Prostate gland (tissue), 2 donors: ENCODE measurements at regions not wholly inside any gene's neighbourhood (a gene's known extent, or its start where the extent isn't known, plus 50 kb on each side); places are given as distances from the start of the nearest gene placed in this dataset.

ENCODE experiments used
- CTCF ChIP-seq, 4 experiments: fragments of 200-600 bp in 2 of 4; fragments of 450-650 bp in 2 of 4; sonication (generic) in 2 of 4; IDR thresholded peaks; 1 replicate in 3 of 4; 2 replicates in 1 of 4; pipeline ENCODE4 v1.5.1; 2016 to 2019; ENCODE audit warnings: antibody characterized with exemption in 4 of 4, mild to moderate bottlenecking in 2 of 4, moderate library complexity in 2 of 4
- POLR2AphosphoS5 ChIP-seq: sonication (generic); formaldehyde crosslinking; IDR thresholded peaks from one replicate; pipeline ENCODE4 v1.6.1; 2017; ENCODE audit warnings: antibody characterized with exemption

- TF ChIP-seq POLR2AphosphoS5 = no peak
- TF ChIP-seq CTCF (IDR thresholded peaks at IDR 0.05) = no peak
Observed at GRCh38 chr22:49567899-49568750, 259.5 kb downstream of the BRD1 start.
